ENCODE measurements at regions not wholly inside any gene's neighbourhood (a gene's known extent, or its start where the extent isn't known, plus 50 kb on each side); places are given as distances from the start of the nearest gene placed in this dataset.

- Mint-ChIP-seq H3K27me3 (no peaks in the 10 kb centered on the region), H3K36me3 (no peaks in the 10 kb centered on the region), H3K9me3 (ENCODE audit: low read depth) (peaks cover 19% of the 10 kb centered on the region), H3K27ac (no peak overlapping the region), H3K4me1 (no peaks in the 10 kb centered on the region), H3K4me3 (no peak overlapping the region)
- ATAC-seq (no peak), DNase-seq (no peak)
- CTCF ChIA-PET = no interaction called here
Observed at GRCh38 chr11:97865424-97866012, 1155.2 kb upstream of the CNTN5 start.

DNA sequence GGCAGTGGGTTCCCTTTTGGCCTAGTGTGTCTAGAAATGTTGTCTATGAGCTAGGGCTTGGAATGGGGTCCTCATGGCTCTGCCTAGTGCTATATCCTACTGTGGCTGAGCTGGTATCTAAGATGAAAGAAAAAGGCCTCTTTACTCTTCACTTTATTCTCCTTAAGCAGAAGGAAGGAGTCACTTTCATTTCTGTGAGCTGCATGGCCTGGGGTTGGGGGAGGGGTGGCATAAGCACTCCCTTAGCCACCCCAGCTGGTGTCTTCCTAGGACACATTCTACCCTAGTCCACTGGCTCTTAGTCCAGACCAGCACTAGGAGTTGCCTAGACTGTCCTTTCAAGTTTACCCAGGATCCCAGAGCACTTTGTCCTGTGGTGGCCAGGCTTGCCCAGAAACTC is 1148.9 kb upstream of the CNTN5 start:
- CTCF ChIA-PET = no interaction called here
- DNase-seq (no peak), ATAC-seq (no peak)
- Mint-ChIP-seq H3K4me3 (no peak overlapping the region), H3K27ac (no peak overlapping the region), H3K9me3 (ENCODE audit: low read depth) (peaks cover 14% of the 10 kb centered on the region), H3K27me3 (no peaks in the 10 kb centered on the region), H3K4me1 (no peaks in the 10 kb centered on the region), H3K36me3 (no peaks in the 10 kb centered on the region)

DNA sequence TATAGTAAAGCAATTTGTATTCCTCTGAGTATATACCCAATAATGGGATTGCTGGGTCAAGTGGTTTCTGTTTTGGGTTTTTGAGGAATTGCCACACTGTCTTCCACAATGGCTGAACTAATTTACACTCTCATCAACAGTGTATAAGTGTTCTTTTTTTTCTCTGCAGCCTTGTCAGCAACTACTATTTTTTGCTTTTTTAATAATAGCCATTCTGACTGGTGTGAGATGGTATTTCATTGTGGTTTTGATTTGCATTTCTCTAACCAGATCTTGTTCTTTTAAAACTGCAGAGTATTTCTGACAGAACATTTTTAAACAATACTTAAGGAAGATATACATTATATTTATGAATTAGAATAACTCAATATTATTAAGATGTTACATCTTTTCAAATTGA is 1140.5 kb upstream of the CNTN5 start:
- CTCF ChIA-PET = no interaction called here
- Mint-ChIP-seq H3K27me3 (no peaks in the 10 kb centered on the region), H3K4me3 (no peak overlapping the region), H3K36me3 (no peaks in the 10 kb centered on the region), H3K4me1 (no peaks in the 10 kb centered on the region), H3K9me3 (ENCODE audit: low read depth) (peaks cover 5% of the 10 kb centered on the region), H3K27ac (no peak overlapping the region)
- DNase-seq (no peak), ATAC-seq (no peak)

DNA sequence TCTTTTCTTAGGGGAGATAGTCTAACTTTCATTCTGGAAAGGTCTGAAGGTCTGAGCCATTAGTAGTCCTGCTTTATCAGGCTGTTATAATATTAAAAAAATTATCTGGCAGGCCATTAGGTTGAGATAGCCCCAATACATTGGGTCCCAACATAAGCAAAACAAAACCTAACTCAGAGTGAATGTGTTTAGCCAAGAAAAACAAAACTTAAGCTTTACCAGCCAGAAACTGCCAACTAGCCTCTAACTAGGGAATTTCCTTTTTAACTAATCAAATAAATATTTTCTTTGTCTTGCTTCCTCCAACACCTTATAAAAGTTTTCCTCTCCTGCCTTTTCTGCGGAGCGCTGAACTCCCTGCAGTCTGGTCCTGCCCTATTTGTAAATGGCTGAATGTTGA is 1137.7 kb upstream of the CNTN5 start:
- Mint-ChIP-seq H3K9me3 (ENCODE audit: low read depth) (peaks cover 1% of the 10 kb centered on the region), H3K4me1 (no peaks in the 10 kb centered on the region), H3K27ac (no peak overlapping the region), H3K36me3 (no peaks in the 10 kb centered on the region), H3K4me3 (no peak overlapping the region), H3K27me3 (no peaks in the 10 kb centered on the region)
- CTCF ChIA-PET = no interaction called here
- DNase-seq (no peak), ATAC-seq (no peak)

- Mint-ChIP-seq H3K27me3 (no peaks in the 10 kb centered on the region), H3K9me3 (ENCODE audit: low read depth) (peaks cover 3% of the 10 kb centered on the region), H3K4me3 (no peak overlapping the region), H3K36me3 (no peaks in the 10 kb centered on the region), H3K4me1 (no peaks in the 10 kb centered on the region), H3K27ac (no peak overlapping the region)
- CTCF ChIA-PET = no interaction called here
- no peak for ATAC-seq
- no peak for DNase-seq
Observed at GRCh38 chr11:97888641-97889040, 1132.1 kb upstream of the CNTN5 start.

- H3K36me3 Mint-ChIP-seq = no peaks in the 10 kb centered on the region
- H3K27me3 Mint-ChIP-seq = no peaks in the 10 kb centered on the region
- no peak for ATAC-seq
- no peaks in the 10 kb centered on the region for H3K4me1 Mint-ChIP-seq
- CTCF ChIA-PET = no interaction called here
- H3K4me3 Mint-ChIP-seq = no peak overlapping the region
- peaks cover 3% of the 10 kb centered on the region for H3K9me3 Mint-ChIP-seq (ENCODE audit: low read depth)
- DNase-seq = no peak
- no peak overlapping the region for H3K27ac Mint-ChIP-seq
Observed at GRCh38 chr11:97890466-97890865, 1130.3 kb upstream of the CNTN5 start.

GRCh38 chr11:97893612-97894011 is 1127.1 kb upstream of the CNTN5 start:
- CTCF ChIA-PET = no interaction called here
- Mint-ChIP-seq H3K27ac (no peak overlapping the region), H3K4me3 (no peak overlapping the region), H3K9me3 (ENCODE audit: low read depth) (peaks cover 8% of the 10 kb centered on the region), H3K4me1 (no peaks in the 10 kb centered on the region), H3K27me3 (no peaks in the 10 kb centered on the region), H3K36me3 (no peaks in the 10 kb centered on the region)
- DNase-seq (no peak), ATAC-seq (no peak)

DNA sequence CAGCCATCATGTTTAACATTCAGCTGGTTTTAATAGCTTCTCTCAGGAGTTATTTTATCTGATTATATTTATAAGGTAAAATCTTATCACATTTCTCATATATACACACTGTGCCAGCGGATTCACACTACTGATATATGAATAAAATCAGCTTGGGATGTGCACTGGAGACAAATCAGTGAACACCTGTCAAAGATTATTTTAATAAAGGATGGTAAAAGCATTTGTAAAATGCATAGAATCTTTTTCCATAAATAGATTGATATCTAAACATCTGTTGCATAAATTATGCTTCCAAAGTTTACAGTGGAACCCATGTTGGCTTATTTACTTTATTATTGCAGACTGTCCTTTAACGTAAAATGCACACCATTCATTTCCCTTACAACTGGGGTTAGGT is 1125.8 kb upstream of the CNTN5 start:
- CTCF ChIA-PET = no interaction called here
- no peaks in the 10 kb centered on the region for H3K27me3 Mint-ChIP-seq

DNA sequence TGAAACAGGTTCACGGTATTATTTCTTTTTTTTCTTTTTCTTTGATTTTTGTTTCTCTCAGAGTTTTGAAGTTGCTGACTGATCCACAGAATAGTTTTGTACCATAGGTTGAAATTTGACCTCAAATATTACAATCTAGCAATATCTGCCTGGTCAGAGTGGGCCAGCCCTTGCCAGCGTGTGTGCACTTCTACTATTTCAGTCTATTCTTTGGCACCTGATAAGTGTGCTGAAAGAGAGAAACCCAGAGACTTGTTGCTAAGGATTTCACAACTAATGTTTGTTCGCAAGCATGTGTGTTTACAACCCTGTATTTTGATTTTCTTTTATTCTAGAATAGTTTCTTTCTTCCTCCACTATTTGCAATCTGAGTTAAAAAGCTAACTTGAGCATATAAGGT is 1125.2 kb upstream of the CNTN5 start:
- no peaks in the 10 kb centered on the region for H3K4me1 Mint-ChIP-seq
- no peaks in the 10 kb centered on the region for H3K27me3 Mint-ChIP-seq
- H3K9me3 Mint-ChIP-seq (ENCODE audit: low read depth) = peaks cover 11% of the 10 kb centered on the region
- H3K27ac Mint-ChIP-seq = no peak overlapping the region
- no peak overlapping the region for H3K4me3 Mint-ChIP-seq
- DNase-seq (no peak), ATAC-seq (no peak)
- no peaks in the 10 kb centered on the region for H3K36me3 Mint-ChIP-seq
- CTCF ChIA-PET = no interaction called here

More for the DNA sequence above, 1125.8 kb upstream of the CNTN5 start:
- no peaks in the 10 kb centered on the region for H3K36me3 Mint-ChIP-seq
- H3K27ac Mint-ChIP-seq = no peak overlapping the region
- no peak overlapping the region for H3K4me3 Mint-ChIP-seq
- peaks cover 11% of the 10 kb centered on the region for H3K9me3 Mint-ChIP-seq (ENCODE audit: low read depth)
- ATAC-seq (no peak), DNase-seq (no peak)
- H3K4me1 Mint-ChIP-seq = no peaks in the 10 kb centered on the region

DNA sequence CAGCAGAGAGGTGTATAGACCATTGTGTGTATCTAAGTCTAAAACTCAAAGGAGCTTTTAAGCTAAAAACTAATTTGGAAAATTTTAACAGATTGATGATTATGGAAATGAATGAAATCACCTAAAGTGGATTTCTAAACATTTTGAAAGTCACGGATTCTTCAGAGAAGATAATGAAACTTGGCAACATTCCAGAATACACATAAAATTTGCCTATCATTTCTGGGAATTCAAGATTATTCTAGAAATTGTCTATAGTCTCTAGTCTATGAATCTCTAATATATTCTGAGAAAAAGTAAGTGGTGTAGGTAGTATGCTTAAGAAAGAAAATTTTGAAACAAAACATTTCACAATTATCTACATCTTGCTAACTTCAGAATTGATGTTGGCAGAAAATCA is 1117.9 kb upstream of the CNTN5 start:
- CTCF ChIA-PET = no interaction called here
- DNase-seq (no peak), ATAC-seq (no peak)
- no peaks in the 10 kb centered on the region for H3K27me3 Mint-ChIP-seq
- H3K4me1 Mint-ChIP-seq = no peaks in the 10 kb centered on the region
- no peak overlapping the region for H3K27ac Mint-ChIP-seq
- H3K4me3 Mint-ChIP-seq = no peak overlapping the region
- H3K36me3 Mint-ChIP-seq = no peaks in the 10 kb centered on the region
- H3K9me3 Mint-ChIP-seq (ENCODE audit: low read depth) = peaks cover 7% of the 10 kb centered on the region

DNA sequence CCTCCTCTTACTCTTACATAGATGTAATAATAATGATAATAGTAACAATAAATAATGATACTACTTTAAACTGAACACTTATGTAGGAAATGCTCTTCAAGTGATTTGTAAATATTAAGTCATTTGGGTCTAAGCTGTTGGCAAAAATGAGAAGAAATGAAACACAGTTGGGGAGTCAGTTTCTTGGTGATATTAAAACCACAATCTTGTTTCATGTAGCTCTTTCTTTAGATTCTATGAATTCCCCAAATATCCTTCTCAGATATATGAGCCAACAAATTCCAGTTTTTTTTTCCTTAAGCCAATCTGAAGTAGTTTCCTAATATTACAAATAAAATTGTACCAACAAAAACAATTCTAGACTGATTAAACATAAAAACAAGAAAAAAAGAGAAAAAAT is 1115.6 kb upstream of the CNTN5 start:
- DNase-seq (no peak), ATAC-seq (no peak)
- Mint-ChIP-seq H3K27me3 (no peaks in the 10 kb centered on the region), H3K4me1 (no peaks in the 10 kb centered on the region), H3K27ac (no peak overlapping the region), H3K4me3 (no peak overlapping the region), H3K9me3 (ENCODE audit: low read depth) (peaks cover 2% of the 10 kb centered on the region), H3K36me3 (no peaks in the 10 kb centered on the region)
- CTCF ChIA-PET = no interaction called here

- H3K4me1 Mint-ChIP-seq = no peaks in the 10 kb centered on the region
- no peak overlapping the region for H3K4me3 Mint-ChIP-seq
- H3K27ac Mint-ChIP-seq = no peak overlapping the region
- ATAC-seq = no peak
- H3K36me3 Mint-ChIP-seq = no peaks in the 10 kb centered on the region
- H3K27me3 Mint-ChIP-seq = no peaks in the 10 kb centered on the region
- CTCF ChIA-PET = no interaction called here
- DNase-seq = no peak
- peaks cover 2% of the 10 kb centered on the region for H3K9me3 Mint-ChIP-seq (ENCODE audit: low read depth)
Observed at GRCh38 chr11:97905671-97906070, 1115.1 kb upstream of the CNTN5 start.

DNA sequence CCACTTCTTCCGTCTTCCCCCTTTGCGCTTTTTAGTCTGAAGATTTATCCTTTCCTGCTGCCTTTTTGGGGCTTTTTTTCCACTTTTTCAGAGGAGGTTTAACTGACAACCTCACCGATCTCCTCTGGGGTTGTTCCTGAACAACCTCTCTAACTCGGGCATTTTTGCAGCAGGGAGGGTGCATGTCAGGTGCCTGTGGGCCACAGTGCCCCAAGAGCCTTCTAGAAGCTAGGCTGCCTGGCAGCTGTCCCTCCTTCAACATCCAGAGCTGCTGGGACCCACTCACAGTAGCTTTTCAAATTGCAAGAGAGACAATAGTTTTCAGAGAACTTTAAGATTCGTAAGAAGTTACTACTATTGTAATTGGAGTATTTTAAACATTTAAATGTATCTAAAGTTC is 1112.4 kb upstream of the CNTN5 start:
- DNase-seq = no peak
- CTCF ChIA-PET = no interaction called here
- Mint-ChIP-seq H3K27ac (no peak overlapping the region), H3K4me3 (no peak overlapping the region), H3K9me3 (ENCODE audit: low read depth) (no peaks in the 10 kb centered on the region), H3K36me3 (no peaks in the 10 kb centered on the region), H3K27me3 (no peaks in the 10 kb centered on the region), H3K4me1 (no peaks in the 10 kb centered on the region)
- ATAC-seq = no peak

DNA sequence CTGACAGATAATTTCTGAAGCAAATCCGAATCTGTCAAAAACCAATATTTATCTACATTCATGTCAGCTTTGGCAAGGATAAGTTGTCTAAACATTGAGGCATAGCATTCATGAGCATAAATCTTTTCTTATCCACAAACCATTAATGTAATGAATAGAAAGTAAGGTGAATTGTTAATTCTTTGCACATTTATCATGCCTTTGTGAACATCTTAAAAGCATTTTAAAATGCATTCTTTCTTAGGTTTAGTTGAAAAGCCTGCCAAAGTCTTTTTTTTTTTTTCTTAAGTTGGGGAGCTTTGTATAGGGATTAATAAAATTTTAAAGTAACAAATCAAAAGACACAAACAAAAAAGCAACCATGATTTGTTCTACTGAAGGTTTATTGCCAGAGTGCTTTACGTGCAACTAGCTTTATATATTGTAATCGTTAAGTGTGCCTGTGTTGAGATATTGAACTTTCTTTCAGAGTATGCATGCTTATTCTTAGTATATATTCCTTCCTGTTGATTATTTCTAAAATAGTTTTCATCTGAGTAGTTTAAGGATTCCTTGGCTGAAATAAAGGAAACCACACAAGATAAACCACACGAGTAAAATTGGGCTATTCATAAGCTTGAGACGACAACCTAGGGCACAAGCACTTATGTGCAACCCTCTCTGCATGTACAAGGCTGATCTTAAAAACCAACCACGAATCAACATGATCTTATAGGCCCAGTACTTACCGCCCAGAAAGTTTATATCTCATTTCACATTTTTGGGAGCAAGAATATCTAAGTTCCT is 1110.9 kb upstream of the CNTN5 start:
- Mint-ChIP-seq H3K9me3 (ENCODE audit: low read depth) (no peaks in the 10 kb centered on the region), H3K4me3 (no peak overlapping the region), H3K27me3 (no peaks in the 10 kb centered on the region), H3K27ac (no peak overlapping the region), H3K4me1 (no peaks in the 10 kb centered on the region), H3K36me3 (no peaks in the 10 kb centered on the region)
- CTCF ChIA-PET = no interaction called here
- no peak for DNase-seq
- ATAC-seq = no peak

DNA sequence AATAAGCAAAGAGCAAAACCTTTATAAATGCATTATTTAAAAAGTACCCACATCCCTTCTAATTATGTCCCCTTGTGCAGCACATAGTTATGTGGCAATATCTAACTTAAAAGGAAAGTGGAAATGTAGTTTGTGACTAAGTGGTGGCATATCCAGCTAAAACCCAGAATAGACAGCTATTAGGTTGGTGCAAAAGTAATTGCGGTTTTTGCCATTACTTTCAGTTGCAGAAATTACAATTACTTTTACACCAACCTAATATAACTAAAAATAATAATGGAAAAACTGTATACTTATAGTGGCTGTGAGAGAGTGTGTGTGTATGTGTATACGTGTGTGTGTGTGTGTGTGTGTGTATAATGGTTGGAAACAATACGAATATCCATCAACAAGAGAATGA is 1108.1 kb upstream of the CNTN5 start:
- DNase-seq (no peak), ATAC-seq (no peak)
- Mint-ChIP-seq H3K9me3 (ENCODE audit: low read depth) (peaks cover 3% of the 10 kb centered on the region), H3K27ac (no peak overlapping the region), H3K27me3 (no peaks in the 10 kb centered on the region), H3K4me1 (no peaks in the 10 kb centered on the region), H3K36me3 (no peaks in the 10 kb centered on the region), H3K4me3 (no peak overlapping the region)
- CTCF ChIA-PET = no interaction called here

Measured in activated CD8-positive, alpha-beta memory T cell treated with anti-CD3 and anti-CD28 coated beads, Interleukin-2, amount 10 ng/mL, durations not matched to agents 7 days and 5 days (primary cell).